ENCODE measurements at regions not wholly inside any gene's neighbourhood (a gene's known extent, or its start where the extent isn't known, plus 50 kb on each side); places are given as distances from the start of the nearest gene placed in this dataset.

- TF ChIP-seq CTCF (IDR thresholded peaks at IDR 0.05; ENCODE audit: borderline replicate concordance): no peak
These were observed 476.1 kb downstream of the TFAP2A start for GRCh38 chr6:9938801-9939200.

GRCh38 chr6:9937031-9937763, 477.7 kb downstream of the TFAP2A start:
- intact Hi-C loops (cut with micrococcal nuclease): no loop called here
- no peak for TF ChIP-seq CTCF (IDR thresholded peaks at IDR 0.05; ENCODE audit: borderline replicate concordance)
- H3K36me3 ChIP-seq: no peaks in the 10 kb centered on the region

More at GRCh38 chr6:9938801-9939200, 476.1 kb downstream of the TFAP2A start:
- H3K27ac ChIP-seq (replicated peaks): no peak overlapping the region
- no peaks in the 10 kb centered on the region for H3K9me3 ChIP-seq (replicated peaks)
- H3K36me3 ChIP-seq: no peaks in the 10 kb centered on the region
- H3K4me1 ChIP-seq: no peaks in the 10 kb centered on the region
- DNase-seq: no peak
- no peak overlapping the region for H3K4me3 ChIP-seq
- H3K27me3 ChIP-seq (ENCODE audit: low read depth): no peaks in the 10 kb centered on the region
- intact Hi-C loops (cut with micrococcal nuclease): no loop called here

GRCh38 chr6:9936551-9936950, 478.3 kb downstream of the TFAP2A start:
- no peaks in the 10 kb centered on the region for H3K27me3 ChIP-seq (ENCODE audit: low read depth)
- DNase-seq: no peak
- no peaks in the 10 kb centered on the region for H3K4me1 ChIP-seq
- no peak for TF ChIP-seq CTCF (IDR thresholded peaks at IDR 0.05; ENCODE audit: borderline replicate concordance)
- H3K36me3 ChIP-seq: no peaks in the 10 kb centered on the region
- H3K27ac ChIP-seq (replicated peaks): no peak overlapping the region
- H3K4me3 ChIP-seq: no peak overlapping the region
- no peaks in the 10 kb centered on the region for H3K9me3 ChIP-seq (replicated peaks)
- intact Hi-C loops (cut with micrococcal nuclease): no loop called here

More at GRCh38 chr6:9937031-9937763, 477.7 kb downstream of the TFAP2A start:
- no peaks in the 10 kb centered on the region for H3K27me3 ChIP-seq (ENCODE audit: low read depth)
- no peak overlapping the region for H3K27ac ChIP-seq (replicated peaks)
- DNase-seq: no peak
- no peaks in the 10 kb centered on the region for H3K9me3 ChIP-seq (replicated peaks)
- no peak overlapping the region for H3K4me3 ChIP-seq
- no peaks in the 10 kb centered on the region for H3K4me1 ChIP-seq

- H3K27me3 ChIP-seq (ENCODE audit: low read depth): no peaks in the 10 kb centered on the region
- H3K9me3 ChIP-seq (replicated peaks): peaks cover 17% of the 10 kb centered on the region
- no peak overlapping the region for H3K4me3 ChIP-seq
- TF ChIP-seq CTCF (IDR thresholded peaks at IDR 0.05; ENCODE audit: borderline replicate concordance): no peak
- H3K27ac ChIP-seq (replicated peaks): no peak overlapping the region
- intact Hi-C loops (cut with micrococcal nuclease): no loop called here
- H3K36me3 ChIP-seq: no peaks in the 10 kb centered on the region
- no peak for DNase-seq
- no peaks in the 10 kb centered on the region for H3K4me1 ChIP-seq
These were observed 481.2 kb downstream of the TFAP2A start for GRCh38 chr6:9933677-9934076.

GRCh38 chr6:9927275-9927674, 487.6 kb downstream of the TFAP2A start:
- intact Hi-C loops (cut with micrococcal nuclease): no loop called here
- H3K4me3 ChIP-seq: no peak overlapping the region
- H3K27me3 ChIP-seq (ENCODE audit: low read depth): no peaks in the 10 kb centered on the region
- peaks cover 22% of the 10 kb centered on the region for H3K9me3 ChIP-seq (replicated peaks)
- H3K27ac ChIP-seq (replicated peaks): no peak overlapping the region
- no peak for TF ChIP-seq CTCF (IDR thresholded peaks at IDR 0.05; ENCODE audit: borderline replicate concordance)
- DNase-seq: no peak
- no peaks in the 10 kb centered on the region for H3K4me1 ChIP-seq
- no peaks in the 10 kb centered on the region for H3K36me3 ChIP-seq

Measured in left ventricle myocardium inferior (tissue), 1 donor.